ENCODE measurements at regions not wholly inside any gene's neighbourhood (a gene's known extent, or its start where the extent isn't known, plus 50 kb on each side); places are given as distances from the start of the nearest gene placed in this dataset.
"Not testable (repeated sequence)": the region's sequence is repeated elsewhere in the genome, so short reads cannot be mapped to it uniquely, and the experiment has no call there.

GRCh38 chr6:159631886-159632285 lies 61.2 kb downstream of the SOD2 start:
- no peak for DNase-seq (ENCODE audit: low spot score)
- in situ Hi-C loops (cut with MboI; ENCODE audit: low pct_unique_long_range_greater_than_20kb, low sequenced_read_pairs, unreplicated experiment): no loop called here
- TF ChIP-seq, protein P1, sequence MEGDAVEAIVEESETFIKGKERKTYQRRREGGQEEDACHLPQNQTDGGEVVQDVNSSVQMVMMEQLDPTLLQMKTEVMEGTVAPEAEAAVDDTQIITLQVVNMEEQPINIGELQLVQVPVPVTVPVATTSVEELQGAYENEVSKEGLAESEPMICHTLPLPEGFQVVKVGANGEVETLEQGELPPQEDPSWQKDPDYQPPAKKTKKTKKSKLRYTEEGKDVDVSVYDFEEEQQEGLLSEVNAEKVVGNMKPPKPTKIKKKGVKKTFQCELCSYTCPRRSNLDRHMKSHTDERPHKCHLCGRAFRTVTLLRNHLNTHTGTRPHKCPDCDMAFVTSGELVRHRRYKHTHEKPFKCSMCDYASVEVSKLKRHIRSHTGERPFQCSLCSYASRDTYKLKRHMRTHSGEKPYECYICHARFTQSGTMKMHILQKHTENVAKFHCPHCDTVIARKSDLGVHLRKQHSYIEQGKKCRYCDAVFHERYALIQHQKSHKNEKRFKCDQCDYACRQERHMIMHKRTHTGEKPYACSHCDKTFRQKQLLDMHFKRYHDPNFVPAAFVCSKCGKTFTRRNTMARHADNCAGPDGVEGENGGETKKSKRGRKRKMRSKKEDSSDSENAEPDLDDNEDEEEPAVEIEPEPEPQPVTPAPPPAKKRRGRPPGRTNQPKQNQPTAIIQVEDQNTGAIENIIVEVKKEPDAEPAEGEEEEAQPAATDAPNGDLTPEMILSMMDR (IDR thresholded peaks at IDR 0.05; ENCODE audit: extremely low read depth, insufficient read depth, missing control alignments): no peak

DNA sequence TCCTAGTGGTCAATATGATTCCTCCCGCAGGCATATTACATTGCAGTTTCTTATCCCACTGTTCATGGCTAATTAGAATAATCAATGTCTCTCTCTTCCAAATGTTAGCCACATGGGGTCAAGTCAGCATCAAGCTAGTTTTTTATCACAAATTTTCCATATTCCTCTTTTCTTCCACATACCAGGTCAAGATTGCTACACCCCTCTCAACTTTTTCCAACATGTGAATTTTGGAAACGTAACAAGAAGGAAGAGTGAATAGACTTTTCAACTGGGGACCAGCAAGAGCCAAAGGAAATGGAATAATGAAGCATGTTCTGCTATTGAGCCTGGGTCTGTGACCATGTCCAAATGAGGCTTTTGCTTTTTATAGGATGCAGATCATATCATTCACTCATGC lies 65.1 kb downstream of the SOD2 start:
- in situ Hi-C loops (cut with MboI; ENCODE audit: low pct_unique_long_range_greater_than_20kb, low sequenced_read_pairs, unreplicated experiment): no loop called here
- no peak for DNase-seq (ENCODE audit: low spot score)
- TF ChIP-seq, protein P1 (IDR thresholded peaks at IDR 0.05; ENCODE audit: extremely low read depth, insufficient read depth, missing control alignments): no peak

GRCh38 chr6:159626506-159626905 lies 66.5 kb downstream of the SOD2 start:
- DNase-seq (ENCODE audit: low spot score); in situ Hi-C loops (cut with MboI; ENCODE audit: low pct_unique_long_range_greater_than_20kb, low sequenced_read_pairs, unreplicated experiment): not testable (repeated sequence)

DNA sequence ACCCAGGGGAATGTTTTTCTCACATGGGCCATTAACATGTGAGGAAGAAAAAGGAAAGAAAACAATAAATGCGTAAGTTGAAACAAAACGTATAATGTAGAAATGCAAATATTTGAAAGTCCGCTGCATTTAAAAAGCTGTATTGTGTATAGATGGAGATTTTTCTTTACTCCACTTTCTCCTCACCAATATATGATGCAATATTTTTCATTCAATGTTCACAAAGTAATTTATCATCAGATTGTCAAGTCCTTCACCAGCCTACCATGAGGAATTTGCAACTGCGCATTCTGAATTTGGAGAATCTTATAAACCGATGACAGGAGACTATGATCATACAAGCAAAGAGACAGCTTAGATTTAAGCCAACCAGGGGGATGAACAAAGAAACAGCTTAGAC lies 69.9 kb downstream of the SOD2 start:
- TF ChIP-seq, protein P1 (IDR thresholded peaks at IDR 0.05; ENCODE audit: extremely low read depth, insufficient read depth, missing control alignments): no peak
- no peak for DNase-seq (ENCODE audit: low spot score)
- in situ Hi-C loops (cut with MboI; ENCODE audit: low pct_unique_long_range_greater_than_20kb, low sequenced_read_pairs, unreplicated experiment): loop anchor here (25.0 kb wide), 1 partner anchor 436 kb away; no protein-coding TSS in a partner anchor

- in situ Hi-C loops (cut with MboI; ENCODE audit: low pct_unique_long_range_greater_than_20kb, low sequenced_read_pairs, unreplicated experiment): loop anchor here (25.0 kb wide), 1 partner anchor 434 kb away; no protein-coding TSS in a partner anchor
Observed at GRCh38 chr6:159620947-159621346, 72.1 kb downstream of the SOD2 start.

DNA sequence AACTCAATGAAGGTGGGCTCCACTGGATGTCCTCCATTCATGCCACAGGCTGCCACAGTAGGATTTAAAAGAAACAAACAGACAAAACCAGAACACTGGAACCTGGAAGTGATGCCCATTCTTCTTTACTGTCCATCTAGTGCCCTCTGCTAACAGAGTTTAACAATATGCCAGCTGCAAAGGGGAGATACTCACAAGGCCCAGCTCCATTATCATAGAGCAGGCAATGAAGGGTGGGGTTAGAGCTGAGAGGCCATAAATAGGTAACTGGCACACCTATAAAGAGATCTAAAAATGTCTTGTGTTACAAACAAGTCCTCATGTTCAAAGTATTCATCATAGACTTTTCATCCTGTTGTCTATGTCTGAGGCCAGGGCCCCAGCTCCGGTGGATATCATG lies 75.6 kb downstream of the SOD2 start:
- in situ Hi-C loops (cut with MboI; ENCODE audit: low pct_unique_long_range_greater_than_20kb, low sequenced_read_pairs, unreplicated experiment): loop anchor here (25.0 kb wide), 1 partner anchor 430 kb away; no protein-coding TSS in a partner anchor
- no peak for DNase-seq (ENCODE audit: low spot score)
- TF ChIP-seq, protein P1 (IDR thresholded peaks at IDR 0.05; ENCODE audit: extremely low read depth, insufficient read depth, missing control alignments): no peak

More at GRCh38 chr6:159620947-159621346, 72.1 kb downstream of the SOD2 start:
- TF ChIP-seq, protein P1 (IDR thresholded peaks at IDR 0.05; ENCODE audit: extremely low read depth, insufficient read depth, missing control alignments): no peak
- no peak for DNase-seq (ENCODE audit: low spot score)

DNA sequence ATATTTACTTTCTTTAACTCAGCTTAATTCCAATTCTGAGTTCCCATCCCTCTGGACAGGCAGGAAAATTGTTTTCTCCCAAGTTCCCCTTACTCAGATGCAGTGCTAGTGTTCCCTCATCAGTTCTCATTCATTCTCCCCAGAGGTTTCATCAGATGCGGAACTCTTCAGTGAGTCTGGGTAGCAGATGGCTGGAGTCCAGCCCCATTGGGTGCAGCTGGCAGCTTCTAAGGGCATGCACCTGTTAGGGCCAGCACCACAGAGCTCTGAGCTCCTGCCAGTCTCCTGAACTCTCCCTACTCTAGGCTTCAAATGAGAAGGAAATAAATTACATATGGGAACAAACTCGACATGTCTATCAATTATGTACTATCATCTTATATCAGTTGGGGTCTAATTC lies 76.6 kb downstream of the SOD2 start:
- TF ChIP-seq, protein P1 (IDR thresholded peaks at IDR 0.05; ENCODE audit: extremely low read depth, insufficient read depth, missing control alignments): no peak
- no peak for DNase-seq (ENCODE audit: low spot score)
- in situ Hi-C loops (cut with MboI; ENCODE audit: low pct_unique_long_range_greater_than_20kb, low sequenced_read_pairs, unreplicated experiment): loop anchor here (25.0 kb wide), 1 partner anchor 429 kb away; no protein-coding TSS in a partner anchor

Measured in GM13977 (cell line).